ENCODE measurements at regions not wholly inside any gene's neighbourhood (a gene's known extent, or its start where the extent isn't known, plus 50 kb on each side); places are given as distances from the start of the nearest gene placed in this dataset.

DNA sequence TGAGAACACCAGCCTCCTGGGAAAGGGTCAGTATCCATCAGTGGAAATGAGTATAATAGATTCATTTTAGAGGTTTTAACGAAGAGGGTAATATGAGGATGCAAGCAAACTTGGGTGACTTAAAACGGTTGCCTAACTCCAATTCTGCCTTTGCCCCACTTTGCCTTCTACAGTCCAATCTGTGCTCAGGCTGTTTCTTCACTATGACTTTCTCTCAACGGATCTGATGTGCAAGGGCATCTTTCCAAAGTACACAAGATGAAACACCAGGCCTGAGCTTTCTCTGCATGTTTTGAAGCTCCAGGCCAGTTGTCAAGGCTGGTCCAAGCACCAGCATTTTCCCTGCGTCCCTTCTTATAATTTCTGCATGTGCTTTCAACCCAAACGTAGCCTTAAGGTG, 68.0 kb upstream of the TMEM164 start:
- no peak for DNase-seq

- DNase-seq, result no peak
Observed at GRCh38 chrX:109936114-109936513, 66.8 kb upstream of the TMEM164 start.

- no peak for DNase-seq
Observed at GRCh38 chrX:109936598-109936997, 66.3 kb upstream of the TMEM164 start.

- no peak for DNase-seq
Observed at GRCh38 chrX:109939498-109939897, 63.4 kb upstream of the TMEM164 start.

DNA sequence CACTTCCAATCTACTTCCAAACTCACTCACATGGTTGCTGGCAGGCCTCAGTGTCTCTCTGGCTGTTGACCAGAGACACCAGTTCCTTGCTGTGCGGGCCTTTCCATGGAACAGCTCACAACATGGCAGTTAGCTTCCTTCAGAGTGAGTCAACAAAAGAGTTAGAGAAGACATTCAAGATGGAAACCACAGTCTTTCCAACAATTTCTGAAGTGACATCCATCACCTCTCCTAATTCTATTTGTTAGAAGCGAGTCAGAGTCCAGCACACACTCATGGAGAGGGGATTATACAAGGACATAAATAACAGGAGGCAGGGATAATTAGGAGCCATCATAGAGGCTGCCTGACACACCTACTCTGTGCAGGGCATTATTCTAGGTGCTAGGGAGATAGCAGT, 62.5 kb upstream of the TMEM164 start:
- DNase-seq, result no peak

DNA sequence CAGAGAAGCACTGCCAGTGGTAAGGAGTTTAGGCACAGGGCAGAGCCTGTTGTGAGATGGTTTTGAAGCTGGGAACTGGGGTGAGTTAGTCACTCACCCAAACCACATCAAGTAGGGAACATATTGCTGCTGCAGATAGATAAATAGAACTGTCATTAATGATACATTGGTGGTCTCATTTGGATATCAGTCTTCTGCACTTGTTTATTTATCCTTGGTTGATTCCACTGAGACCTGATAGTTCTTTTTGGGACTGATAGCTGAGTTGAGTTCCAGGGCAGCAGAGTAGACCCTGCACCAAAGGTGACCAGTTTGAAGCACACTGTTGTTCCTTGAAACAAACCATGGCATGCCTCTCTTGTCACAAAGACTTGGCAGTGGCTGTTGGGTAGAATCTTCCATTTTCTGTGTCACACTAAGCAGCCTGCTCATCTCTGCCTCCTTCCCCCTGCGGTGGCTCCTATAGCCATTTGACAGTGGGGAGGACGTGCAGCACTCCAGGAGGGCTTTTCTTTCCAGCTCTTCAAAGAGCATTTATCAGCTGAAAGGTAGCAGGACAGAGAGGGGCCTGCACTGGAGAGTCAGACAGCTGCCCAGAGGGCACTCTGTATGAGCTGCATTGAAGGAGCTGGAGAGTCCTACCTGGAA, 59.7 kb upstream of the TMEM164 start:
- DNase-seq, result no peak

GRCh38 chrX:109943740-109944092, 59.2 kb upstream of the TMEM164 start:
- DNase-seq, result no peak

DNA sequence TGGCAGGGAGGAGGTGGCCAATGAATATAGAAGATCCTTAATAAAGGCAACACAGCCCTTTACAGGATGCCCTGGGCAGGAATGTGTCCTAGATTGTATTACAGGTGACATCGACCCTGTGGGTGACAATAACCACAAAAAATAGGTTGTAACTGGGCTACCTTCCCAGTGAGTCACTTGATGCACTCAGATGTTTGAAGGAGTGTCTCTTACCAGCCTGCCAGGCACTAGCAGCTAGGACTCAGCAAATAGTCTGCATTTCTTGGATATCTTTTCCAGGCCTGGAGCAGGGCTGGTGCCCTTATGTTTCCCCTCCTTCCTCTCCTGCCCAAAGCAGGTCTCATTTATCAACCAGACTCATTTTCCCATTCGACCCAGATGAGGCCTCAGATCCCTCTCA, 50.9 kb upstream of the TMEM164 start:
- DNase-seq, result no peak

- no peak for DNase-seq
Observed at GRCh38 chrX:109952985-109953905, 49.7 kb upstream of the TMEM164 start.

Measured in CD4-positive, alpha-beta T cell treated with Interleukin-21 for 1 hour (primary cell).